ENCODE measurements at regions not wholly inside any gene's neighbourhood (a gene's known extent, or its start where the extent isn't known, plus 50 kb on each side); places are given as distances from the start of the nearest gene placed in this dataset.
A peak's percentile ranks its signal among the peaks of the same experiment; 100 is the strongest.

GRCh38 chr2:64716569-64716968, 62.9 kb upstream of the SERTAD2 start:
- no peaks in the 10 kb centered on the region for H3K4me1 ChIP-seq (ENCODE audit: low read depth)
- DNase-seq, result no peak
- intact Hi-C loops (cut with DNase I, micrococcal nuclease), result no loop called here

GRCh38 chr2:64718250-64718885, 64.7 kb upstream of the SERTAD2 start:
- Histone ChIP-seq H3K4me3 (no peak overlapping the region), H3K9me3 (no peaks in the 10 kb centered on the region), H3K4me1 (ENCODE audit: low read depth) (no peaks in the 10 kb centered on the region), H3K36me3 (ENCODE audit: low read depth) (no peaks in the 10 kb centered on the region)
- DNase-seq, result no peak
- TF ChIP-seq, protein P1, sequence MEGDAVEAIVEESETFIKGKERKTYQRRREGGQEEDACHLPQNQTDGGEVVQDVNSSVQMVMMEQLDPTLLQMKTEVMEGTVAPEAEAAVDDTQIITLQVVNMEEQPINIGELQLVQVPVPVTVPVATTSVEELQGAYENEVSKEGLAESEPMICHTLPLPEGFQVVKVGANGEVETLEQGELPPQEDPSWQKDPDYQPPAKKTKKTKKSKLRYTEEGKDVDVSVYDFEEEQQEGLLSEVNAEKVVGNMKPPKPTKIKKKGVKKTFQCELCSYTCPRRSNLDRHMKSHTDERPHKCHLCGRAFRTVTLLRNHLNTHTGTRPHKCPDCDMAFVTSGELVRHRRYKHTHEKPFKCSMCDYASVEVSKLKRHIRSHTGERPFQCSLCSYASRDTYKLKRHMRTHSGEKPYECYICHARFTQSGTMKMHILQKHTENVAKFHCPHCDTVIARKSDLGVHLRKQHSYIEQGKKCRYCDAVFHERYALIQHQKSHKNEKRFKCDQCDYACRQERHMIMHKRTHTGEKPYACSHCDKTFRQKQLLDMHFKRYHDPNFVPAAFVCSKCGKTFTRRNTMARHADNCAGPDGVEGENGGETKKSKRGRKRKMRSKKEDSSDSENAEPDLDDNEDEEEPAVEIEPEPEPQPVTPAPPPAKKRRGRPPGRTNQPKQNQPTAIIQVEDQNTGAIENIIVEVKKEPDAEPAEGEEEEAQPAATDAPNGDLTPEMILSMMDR (IDR thresholded peaks at IDR 0.05), result no peak
- ATAC-seq, result peak; percentile 49
- intact Hi-C loops (cut with DNase I, micrococcal nuclease), result no loop called here

More at GRCh38 chr2:64716569-64716968, 62.9 kb upstream of the SERTAD2 start:
- H3K4me3 ChIP-seq, result no peak overlapping the region
- no peaks in the 10 kb centered on the region for H3K9me3 ChIP-seq
- no peaks in the 10 kb centered on the region for H3K36me3 ChIP-seq (ENCODE audit: low read depth)
- ATAC-seq, result no peak
- TF ChIP-seq, protein P1 (IDR thresholded peaks at IDR 0.05), result no peak

- no peaks in the 10 kb centered on the region for H3K9me3 ChIP-seq
- H3K36me3 ChIP-seq (ENCODE audit: low read depth), result no peaks in the 10 kb centered on the region
- intact Hi-C loops (cut with DNase I, micrococcal nuclease), result no loop called here
- DNase-seq (no peak), ATAC-seq (no peak)
- TF ChIP-seq, protein P1 (IDR thresholded peaks at IDR 0.05), result no peak
- H3K4me1 ChIP-seq (ENCODE audit: low read depth), result no peaks in the 10 kb centered on the region
- H3K4me3 ChIP-seq, result no peak overlapping the region
These were observed 67.0 kb upstream of the SERTAD2 start for GRCh38 chr2:64720535-64721319.

DNA sequence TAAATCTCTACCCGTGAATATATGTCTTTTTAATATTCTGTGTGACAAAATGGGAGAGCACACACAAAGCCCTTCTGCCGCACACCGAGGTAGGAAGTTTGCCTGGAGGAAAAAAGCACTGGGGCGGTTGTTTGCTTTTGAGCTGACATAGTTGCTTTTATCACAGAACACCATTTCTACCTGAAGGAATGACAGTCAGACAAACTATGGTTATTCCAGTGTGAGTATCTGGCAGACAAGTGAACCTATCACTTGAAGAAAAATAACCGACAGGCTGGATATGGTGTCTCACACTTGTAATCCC, 67.6 kb upstream of the SERTAD2 start:
- TF ChIP-seq, protein P1 (IDR thresholded peaks at IDR 0.05), result no peak
- ATAC-seq (no peak), DNase-seq (no peak)
- Histone ChIP-seq H3K4me1 (ENCODE audit: low read depth) (no peaks in the 10 kb centered on the region), H3K4me3 (no peak overlapping the region), H3K9me3 (no peaks in the 10 kb centered on the region), H3K36me3 (ENCODE audit: low read depth) (no peaks in the 10 kb centered on the region)
- intact Hi-C loops (cut with DNase I, micrococcal nuclease), result no loop called here

GRCh38 chr2:64722291-64723044, 68.8 kb upstream of the SERTAD2 start:
- no peak overlapping the region for H3K4me3 ChIP-seq
- DNase-seq, result no peak
- ATAC-seq, result no peak
- no peaks in the 10 kb centered on the region for H3K4me1 ChIP-seq (ENCODE audit: low read depth)
- H3K36me3 ChIP-seq (ENCODE audit: low read depth), result no peaks in the 10 kb centered on the region
- TF ChIP-seq, protein P1 (IDR thresholded peaks at IDR 0.05), result no peak
- H3K9me3 ChIP-seq, result no peaks in the 10 kb centered on the region
- intact Hi-C loops (cut with DNase I, micrococcal nuclease), result no loop called here

All from mucosa of descending colon (tissue), 3 donors.